ENCODE measurements at regions not wholly inside any gene's neighbourhood (a gene's known extent, or its start where the extent isn't known, plus 50 kb on each side); places are given as distances from the start of the nearest gene placed in this dataset.

DNA sequence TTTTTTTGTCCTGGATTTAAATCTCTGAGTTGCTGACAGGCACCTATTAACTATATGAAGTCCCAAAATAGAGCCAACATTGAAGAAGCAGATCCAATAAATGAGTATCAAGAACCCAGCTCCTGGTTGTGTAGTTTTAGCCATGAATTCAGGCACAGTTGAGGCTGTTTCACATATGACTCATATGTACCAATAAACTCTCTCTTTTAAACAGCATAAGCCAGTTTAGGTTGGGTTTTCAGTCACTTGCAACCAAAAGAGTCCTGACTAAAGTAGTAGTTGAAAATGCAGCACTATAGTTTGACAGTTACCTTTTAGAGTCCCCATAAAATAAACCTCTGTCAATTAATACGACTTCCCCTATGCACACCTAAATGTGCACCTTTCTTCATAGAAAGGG, 389.9 kb downstream of the RPS29 start:
- H3K4me3 ChIP-seq (replicated peaks; ENCODE audit: low read depth, low read length), result no peak overlapping the region
- DNase-seq (ENCODE audit: extremely low read depth, low read depth), result no peak
- TF ChIP-seq CTCF (IDR thresholded peaks at IDR 0.05; ENCODE audit: low read depth, low read length, missing control alignments), result no peak

DNA sequence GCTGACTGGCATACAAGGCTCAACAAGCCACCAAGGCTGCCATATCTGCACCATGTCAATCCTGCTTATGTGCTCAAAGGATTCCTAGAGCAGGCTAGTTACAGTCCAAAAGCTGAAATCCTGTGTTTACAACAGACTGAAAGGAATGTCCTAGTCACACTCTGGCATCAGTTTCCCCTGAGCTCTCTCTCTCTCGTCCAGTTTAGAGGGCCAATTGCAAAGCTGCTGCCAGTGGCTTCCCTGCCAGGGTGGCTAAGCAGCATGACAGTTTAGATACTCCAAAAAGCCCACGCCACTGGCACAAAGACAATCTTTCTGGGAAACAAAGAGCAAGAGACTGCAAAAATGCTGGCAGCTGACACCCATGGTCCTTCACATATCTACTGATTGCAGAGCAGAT, 392.1 kb downstream of the RPS29 start:
- no peak for DNase-seq (ENCODE audit: extremely low read depth, low read depth)
- H3K4me3 ChIP-seq (replicated peaks; ENCODE audit: low read depth, low read length), result no peak overlapping the region
- TF ChIP-seq CTCF (IDR thresholded peaks at IDR 0.05; ENCODE audit: low read depth, low read length, missing control alignments), result no peak

DNA sequence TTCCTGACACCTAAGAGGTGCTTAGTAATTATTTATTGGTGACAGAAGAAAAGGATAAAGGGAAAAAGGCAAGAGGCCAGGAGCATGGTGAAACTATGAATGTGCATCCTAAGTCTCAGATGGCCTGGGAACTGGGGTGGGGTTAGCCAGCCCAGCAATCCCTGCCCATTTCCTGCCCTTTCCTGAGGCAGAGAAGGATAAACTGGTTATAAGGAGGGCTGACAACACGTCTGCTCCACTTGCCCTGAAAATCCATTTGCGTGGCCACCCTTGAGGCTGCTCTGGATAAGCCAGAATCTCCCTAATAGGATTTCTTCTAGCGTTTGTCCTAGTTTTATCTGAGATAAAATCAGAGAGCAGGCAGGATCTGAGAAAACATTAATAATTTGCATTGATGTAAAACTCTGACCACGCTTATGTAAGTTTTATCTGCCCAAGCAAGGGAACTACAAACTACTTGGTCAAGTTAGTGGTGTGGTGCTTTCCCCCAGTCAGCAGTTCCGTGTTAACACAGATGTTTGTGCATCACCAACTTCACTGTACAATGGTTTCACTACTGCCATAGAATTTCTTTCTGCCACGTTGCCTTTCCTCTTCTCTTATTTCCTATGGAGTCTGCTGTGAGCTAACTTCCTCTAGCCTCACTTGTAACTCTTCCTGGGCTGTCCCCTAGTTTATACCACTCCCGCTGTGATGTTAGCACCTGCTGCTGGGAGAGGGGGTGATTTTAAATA, 392.7 kb downstream of the RPS29 start:
- no peak for DNase-seq (ENCODE audit: extremely low read depth, low read depth)
- no peak overlapping the region for H3K4me3 ChIP-seq (replicated peaks; ENCODE audit: low read depth, low read length)
- TF ChIP-seq CTCF (IDR thresholded peaks at IDR 0.05; ENCODE audit: low read depth, low read length, missing control alignments), result no peak

DNA sequence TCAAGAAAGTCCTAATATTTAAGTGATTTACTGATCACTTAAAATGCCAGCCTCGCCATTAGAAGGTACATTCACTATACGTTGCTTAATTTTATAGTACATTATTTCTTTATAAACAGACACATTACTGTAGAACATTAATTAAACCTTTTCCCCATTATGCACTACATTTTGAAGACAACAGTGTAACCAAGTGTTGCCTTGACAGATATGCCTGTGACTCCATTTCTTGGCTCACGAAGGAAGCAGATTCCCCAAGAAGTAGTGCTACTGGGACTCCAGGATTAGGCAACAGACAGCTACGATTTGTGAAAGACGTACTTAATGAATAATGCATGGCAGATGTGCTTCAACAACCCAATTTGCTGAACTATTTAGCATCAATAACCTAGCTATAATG, 394.8 kb downstream of the RPS29 start:
- no peak overlapping the region for H3K4me3 ChIP-seq (replicated peaks; ENCODE audit: low read depth, low read length)
- no peak for TF ChIP-seq CTCF (IDR thresholded peaks at IDR 0.05; ENCODE audit: low read depth, low read length, missing control alignments)
- DNase-seq (ENCODE audit: extremely low read depth, low read depth), result no peak

DNA sequence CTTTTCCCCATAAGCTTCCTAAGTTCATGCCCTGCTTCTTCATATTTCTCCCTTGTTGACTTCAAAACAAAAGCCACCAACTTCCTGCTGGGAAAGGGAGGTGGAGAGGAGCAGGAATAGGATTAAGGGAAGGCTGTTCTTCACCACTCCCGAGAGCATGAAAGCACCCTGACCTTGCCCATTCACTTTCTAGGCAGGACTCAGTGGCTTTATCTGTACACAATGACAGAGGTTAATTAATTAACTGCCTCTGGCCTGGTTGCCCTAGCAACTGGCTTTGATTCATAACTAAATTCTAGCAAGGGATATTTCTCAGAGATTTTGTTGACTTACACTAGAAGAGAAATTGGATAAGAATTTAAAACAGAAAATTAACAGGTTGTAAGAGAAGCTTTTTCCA, 396.8 kb downstream of the RPS29 start:
- no peak for TF ChIP-seq CTCF (IDR thresholded peaks at IDR 0.05; ENCODE audit: low read depth, low read length, missing control alignments)
- H3K4me3 ChIP-seq (replicated peaks; ENCODE audit: low read depth, low read length), result no peak overlapping the region
- DNase-seq (ENCODE audit: extremely low read depth, low read depth), result no peak

GRCh38 chr14:49187799-49188198, 398.4 kb downstream of the RPS29 start:
- H3K4me3 ChIP-seq (replicated peaks; ENCODE audit: low read depth, low read length), result no peak overlapping the region
- no peak for TF ChIP-seq CTCF (IDR thresholded peaks at IDR 0.05; ENCODE audit: low read depth, low read length, missing control alignments)
- DNase-seq (ENCODE audit: extremely low read depth, low read depth), result no peak
